COLO829 (cell line): ENCODE measurements at regions not wholly inside any gene's neighbourhood (a gene's known extent, or its start where the extent isn't known, plus 50 kb on each side); places are given as distances from the start of the nearest gene placed in this dataset.

Source experiments
- DNase-seq: peaks from one replicate; pipeline ENCODE4 v3.0.0; 2012; ENCODE audit warnings: low spot score

DNA sequence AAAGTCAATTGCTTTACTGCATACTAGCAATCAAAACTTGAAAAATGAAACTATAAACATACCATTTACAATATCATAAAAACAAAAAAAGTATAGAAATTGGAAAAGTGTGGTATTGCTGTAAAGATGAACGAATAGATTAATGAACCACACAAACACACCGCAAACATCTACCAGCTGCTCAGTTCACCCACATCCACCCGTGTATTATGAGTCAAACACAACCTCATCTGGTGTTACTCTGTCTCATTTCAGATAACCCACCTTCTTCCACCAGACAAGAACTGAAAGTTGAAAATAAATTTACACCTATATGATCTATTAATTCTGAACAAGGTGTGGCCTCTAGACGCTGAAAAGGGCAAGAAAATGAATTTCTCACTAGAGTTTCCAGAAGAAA lies 53.3 kb downstream of the BLID start:
- no peak for DNase-seq

DNA sequence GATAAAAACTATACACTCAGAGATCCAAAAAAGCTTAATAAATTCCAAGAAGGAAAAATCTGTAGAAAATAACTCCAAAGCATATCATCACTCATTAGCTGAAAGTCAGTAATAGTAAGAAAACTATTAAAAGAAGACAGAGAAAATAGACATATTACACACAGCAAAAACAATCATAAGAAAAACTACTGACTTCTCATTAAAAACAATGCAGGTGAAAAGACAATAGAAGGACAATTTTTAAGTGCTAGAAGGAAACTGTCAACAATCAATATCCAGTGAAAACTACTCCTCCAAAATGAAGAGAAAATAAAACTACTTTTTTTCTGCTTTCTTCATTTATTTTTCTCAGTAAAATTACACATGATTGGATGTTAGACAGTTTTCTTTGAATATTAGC lies 56.5 kb downstream of the BLID start:
- DNase-seq = no peak

DNA sequence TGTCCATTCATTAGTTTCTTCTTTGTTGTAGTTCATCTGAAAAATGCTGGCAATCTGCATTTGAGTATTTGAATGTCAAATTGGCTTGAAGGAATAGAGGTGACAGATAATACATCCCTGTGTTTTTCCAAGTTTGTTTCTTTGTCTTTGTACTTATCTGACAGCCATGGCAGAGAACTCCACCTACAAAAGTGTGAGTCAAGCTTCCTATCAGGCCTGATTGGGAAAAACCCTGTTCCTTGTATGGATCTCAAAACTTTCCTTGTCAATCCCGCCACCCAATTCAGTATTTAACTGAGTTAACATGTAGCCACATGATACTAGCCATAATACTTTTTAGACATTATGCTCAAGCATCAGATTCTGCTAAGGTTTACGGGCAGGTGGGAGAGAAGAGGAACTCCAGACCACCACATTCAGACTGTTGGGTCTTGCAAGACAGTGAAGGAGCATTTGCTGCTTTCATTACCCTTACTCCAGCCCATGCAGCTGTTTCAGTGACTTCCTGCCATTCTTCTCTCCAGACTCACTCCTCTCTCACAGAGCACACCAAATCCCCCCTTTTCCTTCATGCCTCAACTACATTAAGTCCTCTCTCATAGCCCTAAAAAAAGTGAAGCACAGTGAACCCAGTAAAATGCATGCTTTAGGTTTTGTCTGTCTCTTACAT lies 65.9 kb downstream of the BLID start:
- DNase-seq = no peak

DNA sequence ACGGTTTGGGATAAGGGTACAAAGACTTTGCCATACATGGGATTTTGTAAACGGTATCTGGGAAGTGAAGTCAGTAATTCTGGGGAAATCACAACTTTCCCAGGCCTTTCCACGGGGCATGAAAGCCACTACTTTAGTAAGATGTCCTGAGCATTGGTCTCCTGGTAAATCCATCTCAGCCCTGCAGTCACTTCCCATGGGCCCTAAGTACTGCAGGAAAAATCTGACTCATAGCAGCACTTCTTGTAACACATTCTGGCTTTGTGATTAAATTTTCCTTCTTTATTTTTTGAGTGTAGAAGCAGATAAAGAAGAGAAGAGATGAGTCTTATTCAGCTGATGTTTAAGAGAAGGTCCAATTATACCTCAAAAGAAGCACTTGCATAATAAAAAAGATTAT lies 67.6 kb downstream of the BLID start:
- no peak for DNase-seq

DNA sequence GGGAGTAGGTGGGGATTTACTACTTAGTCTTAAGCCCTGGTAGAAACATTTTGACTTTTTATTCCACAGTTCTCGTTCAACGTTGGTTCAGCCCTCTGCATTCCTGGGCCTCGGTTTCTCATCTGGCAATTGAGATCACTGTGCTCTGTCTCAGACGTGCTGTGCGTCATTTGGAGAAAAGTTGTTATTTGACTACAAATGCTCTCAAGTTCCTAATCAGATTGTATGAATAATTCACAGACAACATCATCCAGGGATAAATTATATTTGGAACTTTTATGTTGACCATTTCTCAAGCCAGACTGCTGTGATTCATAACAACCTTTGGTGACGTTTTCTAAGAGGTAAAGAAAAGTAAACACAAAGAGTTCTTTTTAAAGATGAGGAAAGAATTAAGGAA lies 69.2 kb downstream of the BLID start:
- no peak for DNase-seq

DNA sequence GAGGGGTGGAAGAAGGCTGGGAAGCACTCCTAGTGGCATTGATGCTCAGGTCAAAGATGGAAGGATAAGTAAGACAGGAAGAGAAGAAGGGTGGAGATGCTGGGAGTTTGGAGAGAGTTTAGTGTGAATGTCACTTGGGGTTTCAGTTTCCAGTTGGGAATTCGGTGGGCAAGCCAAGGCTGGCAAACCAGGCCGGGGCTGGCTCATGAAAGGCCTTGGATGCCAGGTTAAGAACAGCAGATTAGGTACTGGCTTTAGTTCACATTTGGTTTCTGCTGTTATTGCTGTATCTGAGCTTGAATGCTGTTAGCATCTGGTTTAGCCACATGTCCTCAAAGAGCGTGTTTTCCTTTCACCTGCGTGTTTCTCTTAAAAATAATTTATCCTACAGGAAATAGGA lies 69.6 kb downstream of the BLID start:
- DNase-seq = no peak

DNA sequence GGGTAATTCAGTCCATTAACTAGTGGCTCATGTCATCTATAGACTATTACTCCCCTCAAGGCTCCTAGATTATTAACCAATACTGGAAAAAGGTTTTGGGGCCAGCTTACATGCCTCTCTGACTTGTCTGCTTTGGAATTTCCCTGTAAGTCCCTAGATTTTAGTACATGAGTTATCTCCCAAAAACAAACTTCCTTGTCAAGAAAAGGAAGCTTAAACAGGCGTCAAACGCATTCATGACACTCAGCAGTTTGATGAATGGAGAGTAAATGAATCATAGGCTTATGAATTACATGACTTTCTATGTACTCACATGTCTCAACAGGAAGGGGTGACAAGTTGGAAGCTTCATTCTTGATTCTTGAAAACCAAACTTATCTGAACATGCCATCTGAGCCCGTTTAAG lies 70.8 kb downstream of the BLID start:
- DNase-seq = peak; percentile 5

DNA sequence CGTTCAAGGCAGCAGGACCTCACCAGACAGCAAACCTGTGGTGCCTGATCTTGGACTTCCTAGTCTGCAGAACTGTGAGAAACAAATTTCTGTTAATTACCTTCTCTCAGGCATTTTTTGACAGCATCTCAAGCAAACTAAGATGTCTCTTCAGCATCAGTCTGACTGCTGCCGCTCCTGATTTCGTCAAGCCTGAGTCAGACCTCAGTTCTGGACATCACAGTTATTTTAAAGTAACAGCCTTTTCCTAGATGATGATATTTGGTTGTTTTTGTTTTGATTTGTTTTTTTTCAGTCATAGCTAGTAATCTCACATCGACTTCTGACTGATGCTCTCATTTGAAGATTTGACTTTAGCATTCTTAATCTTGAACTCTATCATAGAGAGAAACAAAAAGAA lies 71.9 kb downstream of the BLID start:
- DNase-seq = no peak

DNA sequence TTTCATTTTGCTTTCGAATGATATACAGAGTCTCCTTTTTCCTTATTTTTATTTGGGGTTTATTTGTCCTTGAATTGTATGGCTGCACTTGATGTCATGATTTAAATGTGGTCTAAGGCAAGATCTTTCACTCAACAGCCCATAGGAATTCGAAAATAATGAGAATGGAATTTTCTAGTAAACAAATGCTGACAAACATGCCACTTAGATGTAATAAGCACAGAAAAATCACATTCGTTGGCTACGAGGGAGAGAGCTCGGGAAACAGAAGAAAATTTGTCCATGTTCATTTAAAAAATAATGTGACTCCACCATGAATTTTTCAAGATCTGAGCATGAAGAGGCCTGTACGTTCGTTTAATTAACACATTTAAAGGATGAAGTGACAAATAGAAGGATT lies 73.0 kb downstream of the BLID start:
- no peak for DNase-seq

DNA sequence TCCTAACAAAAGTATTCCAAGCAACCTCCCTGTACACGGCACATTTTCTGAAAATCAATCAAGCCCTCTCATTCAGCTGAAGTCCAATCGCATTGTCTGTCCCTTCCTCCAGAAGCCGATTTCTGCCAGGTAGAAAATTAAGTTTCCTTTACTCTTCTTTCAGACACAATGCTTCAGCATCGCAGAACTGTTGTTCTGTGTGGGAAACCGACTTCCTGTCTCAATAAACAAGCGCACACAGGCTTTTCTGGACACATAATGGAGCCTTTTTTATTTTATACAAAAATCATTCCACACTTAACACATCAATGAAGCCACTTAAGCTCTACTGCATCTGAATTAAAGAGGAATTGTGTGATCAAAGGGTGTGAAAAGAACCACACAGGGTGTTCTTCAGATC lies 75.6 kb downstream of the BLID start:
- peak; percentile 3 for DNase-seq

DNA sequence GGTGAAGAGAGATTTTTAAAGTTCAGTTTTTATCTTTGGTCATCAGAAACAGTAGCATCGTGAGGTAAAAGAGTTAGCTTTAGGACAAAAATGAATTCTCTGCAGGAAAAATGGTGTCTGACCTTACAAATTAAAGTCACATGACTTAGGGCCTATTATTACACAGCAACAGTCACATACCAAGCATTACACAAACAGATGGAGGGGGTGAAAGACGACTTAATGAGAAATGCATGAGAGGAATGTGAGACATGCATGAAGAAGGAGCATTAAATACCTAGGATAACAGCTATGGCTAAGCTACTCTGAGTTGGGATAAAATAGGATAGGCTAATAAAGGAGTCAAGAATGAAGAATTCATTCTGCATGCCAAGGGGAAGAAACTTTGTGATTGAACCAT lies 77.5 kb downstream of the BLID start:
- DNase-seq = peak; percentile 8

DNA sequence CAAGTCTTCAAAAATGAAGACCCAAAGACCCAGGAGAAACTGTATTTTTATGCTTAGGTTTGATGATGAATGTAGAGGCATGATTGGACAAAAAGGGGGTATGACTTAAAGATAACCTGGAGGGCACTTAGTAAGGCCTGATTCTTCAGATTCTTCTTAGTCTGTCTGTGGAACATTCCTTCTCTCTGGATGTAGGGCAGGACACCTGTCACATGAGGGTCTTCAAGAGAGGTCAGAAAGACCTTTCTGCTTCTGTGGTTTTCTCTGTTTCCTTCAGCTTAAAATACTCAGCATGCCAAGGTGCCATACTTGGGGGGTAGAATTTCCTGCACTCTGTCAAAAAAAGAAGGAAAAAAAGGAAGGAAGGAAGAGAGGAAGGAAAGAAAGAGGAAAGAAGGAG lies 78.1 kb downstream of the BLID start:
- no peak for DNase-seq

DNA sequence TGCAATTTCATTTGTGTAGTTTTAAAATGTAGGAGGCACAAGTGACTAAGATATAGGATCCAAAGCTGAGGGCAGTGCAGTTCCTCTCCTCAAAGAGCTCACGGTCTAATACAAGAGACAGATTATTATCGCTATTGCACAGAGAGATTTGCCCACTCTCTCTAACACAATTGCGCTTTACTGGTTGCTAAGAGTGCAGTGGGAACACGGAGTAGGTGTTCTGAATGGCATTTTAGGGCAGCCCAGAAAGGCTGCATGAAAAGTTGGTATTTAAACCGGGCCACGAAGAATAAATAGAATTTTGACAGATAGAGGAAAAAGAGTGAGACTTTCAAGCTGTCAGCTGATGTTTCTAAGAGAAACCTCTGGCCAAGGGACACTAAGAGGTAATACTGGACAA lies 79.5 kb downstream of the BLID start:
- no peak for DNase-seq

DNA sequence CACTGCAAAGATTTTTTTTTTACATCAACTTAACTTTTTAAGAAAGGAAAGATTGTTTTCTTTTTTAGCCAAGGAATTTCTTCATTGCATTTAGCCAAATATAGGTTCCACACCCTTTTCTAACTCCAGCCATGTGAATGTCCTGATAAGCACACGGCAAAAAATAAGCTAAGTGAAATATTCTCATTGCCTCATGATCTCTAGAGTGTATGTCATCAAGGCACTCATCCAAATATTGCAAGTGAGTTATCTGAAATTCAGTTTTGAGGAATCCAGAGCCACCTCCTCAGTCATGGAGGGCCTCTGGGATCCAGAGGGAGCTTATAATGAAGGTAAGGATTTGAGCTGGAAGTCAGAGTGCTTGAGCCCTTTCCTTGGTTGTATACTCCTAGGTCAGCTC lies 80.0 kb downstream of the BLID start:
- no peak for DNase-seq

DNA sequence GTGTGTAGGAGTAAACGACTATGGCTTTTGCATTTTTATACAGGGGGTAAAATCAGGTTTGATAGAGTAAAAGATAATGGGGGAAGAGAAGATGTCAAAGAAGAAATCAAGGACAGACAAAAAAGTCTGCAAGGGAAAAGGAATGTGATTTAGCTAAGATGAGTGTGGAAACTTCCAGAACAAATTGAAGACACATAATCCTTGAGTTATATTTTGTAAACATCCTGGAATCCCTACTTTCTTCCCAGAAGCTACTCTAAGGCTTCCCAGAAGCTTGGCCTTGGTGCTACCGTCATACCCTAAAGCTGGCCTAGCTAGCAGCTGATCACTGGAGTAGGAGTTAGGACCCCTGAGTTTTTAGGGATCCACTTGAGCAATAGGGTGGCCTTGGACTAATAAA lies 82.4 kb downstream of the BLID start:
- no peak for DNase-seq

DNA sequence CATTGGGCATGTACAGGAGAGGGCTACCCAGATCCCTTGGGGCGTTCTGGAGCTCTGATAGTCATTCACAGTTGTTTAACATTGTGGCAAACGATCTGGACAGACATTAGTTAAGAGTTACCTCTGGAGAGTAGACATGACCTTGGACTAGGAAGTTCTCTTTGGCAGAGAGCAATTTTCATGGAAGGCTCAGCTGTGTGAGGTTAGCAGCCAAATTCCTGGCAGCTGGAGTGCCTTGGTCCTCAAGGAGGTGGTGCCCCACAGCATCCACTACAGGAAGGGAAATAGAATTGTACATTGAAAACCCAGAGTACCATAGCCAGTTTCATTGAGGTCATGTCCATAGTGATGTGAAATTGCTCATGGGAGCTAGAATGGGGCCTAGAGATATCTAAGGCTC lies 82.8 kb downstream of the BLID start:
- no peak for DNase-seq

DNA sequence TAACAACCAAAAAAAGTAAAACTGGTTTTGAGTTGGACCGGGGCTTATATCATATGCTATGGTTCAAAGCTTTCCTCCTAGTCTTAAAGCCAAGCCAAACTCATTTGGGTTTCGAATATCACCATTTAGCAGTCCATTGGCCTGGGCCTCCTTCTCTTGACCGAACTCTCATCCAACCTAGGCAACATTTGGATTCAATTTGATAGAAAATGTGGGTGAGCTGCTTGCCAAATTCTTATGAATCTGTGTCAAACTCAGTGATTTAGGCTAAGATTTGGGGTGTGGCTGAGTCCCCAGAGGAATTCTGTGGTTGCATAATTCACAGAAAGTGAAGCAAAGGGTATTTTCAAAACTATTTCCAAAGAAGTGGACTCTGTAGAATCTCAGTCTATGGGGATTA lies 83.7 kb downstream of the BLID start:
- no peak for DNase-seq

DNA sequence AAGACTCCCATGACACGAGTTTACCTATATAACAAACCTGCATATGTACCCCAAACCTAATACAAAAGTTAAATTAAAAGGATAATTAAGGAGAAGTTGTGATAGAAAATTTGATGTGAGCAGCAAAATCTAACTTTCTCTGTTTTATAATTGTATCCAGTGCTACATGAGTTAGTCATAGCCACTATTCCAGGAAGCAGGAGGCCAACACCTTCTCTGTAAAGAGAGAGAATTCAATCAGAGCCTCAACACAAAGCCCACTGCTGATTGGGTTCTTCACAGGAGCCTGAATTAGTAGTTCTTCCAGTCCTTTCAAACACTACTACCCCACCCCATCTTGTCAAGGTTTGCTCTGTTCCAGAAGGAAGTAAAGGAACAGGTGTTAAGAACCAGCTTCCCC lies 84.2 kb downstream of the BLID start:
- DNase-seq = no peak

DNA sequence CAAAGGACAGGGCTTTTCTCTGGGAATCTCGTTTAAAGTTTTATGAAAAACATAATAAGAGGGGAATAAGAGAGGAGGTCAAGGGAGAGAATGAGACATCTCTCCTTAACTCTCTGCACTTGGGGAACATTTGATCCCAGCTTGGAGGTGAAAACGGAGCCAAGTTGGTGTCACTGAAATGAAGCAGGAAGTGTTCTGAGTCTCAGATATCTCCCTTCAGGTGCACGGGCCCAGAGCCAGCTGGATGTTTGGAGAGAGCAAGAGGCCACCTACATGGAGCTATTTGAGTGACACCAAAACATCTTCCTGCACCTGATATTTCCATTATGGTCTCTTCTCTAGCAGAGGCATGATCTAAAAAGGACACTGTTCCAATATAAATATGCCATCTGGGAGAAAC lies 85.7 kb downstream of the BLID start:
- no peak for DNase-seq

DNA sequence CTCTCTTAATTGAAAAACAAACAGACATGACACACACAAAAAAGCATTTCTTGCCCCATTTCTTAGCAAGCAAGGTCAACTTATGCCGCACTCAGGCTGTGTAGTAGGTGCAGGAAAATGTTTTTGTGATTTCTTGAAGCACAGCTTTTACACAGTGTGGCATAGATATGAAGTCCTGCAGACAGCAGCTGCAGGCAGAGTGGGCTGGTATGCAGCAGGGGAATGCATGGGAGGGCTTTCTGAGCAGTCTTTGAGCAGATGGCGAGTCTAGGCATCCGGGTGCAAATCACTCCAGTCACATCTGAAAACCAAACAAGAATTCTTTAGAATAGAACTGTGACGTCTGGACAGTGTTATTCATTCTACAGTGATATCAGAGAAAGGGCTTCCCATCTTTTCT lies 87.5 kb downstream of the BLID start:
- no peak for DNase-seq

DNA sequence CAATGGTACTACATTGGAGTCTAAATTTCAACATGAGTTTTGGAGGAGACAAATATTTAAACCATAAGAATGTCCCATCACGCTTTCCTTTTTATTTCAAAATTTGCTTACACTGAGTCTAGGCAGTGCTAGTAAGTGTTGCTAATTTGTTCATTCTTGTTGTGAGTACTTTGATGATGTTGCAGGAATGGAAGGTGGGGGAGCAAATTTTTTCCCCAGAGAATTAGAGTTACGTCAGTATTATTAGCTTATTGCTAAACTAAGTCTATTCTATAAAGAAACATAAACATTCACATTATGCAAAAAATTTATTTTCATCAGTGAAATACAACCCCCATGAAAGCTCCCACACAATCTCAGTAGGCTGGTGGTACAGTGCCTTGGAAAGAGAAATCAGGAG lies 88.0 kb downstream of the BLID start:
- DNase-seq = no peak

DNA sequence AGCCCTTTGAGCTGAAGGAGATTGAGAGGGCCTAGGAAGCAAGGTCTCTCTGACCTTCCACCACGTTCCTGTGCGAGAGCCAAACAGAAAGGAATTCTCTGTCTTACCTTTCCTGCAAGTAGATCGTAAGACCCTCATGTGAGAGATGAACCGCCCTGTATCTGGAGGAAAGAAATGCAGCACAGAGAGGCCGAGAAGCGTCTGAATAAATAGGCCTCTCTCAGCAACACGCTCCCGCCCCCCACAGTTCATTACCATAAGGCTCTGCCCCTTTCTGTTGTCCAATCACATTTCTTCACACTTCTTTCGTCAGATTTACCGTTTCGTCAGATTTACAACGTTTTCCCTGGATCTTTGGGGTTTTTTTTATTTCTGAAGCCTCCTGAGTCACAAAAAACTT lies 90.3 kb downstream of the BLID start:
- DNase-seq = no peak

DNA sequence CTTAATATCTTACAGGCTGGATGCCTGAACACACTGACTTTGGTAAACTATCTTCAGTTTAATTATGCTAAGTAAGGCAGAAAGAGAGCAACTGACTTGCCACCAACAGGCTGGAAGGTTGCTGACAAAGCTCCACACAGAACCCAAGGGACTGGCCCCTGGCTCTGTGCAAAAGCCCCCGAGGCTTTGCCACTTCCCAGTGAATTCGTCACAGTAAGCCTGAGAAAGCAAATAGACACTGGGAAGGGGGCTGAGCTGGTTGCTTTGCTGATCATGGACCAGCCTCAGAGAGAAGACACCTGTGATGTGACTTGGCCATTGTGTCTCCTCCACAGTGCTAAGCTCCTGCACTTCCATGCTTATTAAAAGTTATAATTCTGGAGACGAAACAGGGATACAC lies 91.7 kb downstream of the BLID start:
- no peak for DNase-seq

DNA sequence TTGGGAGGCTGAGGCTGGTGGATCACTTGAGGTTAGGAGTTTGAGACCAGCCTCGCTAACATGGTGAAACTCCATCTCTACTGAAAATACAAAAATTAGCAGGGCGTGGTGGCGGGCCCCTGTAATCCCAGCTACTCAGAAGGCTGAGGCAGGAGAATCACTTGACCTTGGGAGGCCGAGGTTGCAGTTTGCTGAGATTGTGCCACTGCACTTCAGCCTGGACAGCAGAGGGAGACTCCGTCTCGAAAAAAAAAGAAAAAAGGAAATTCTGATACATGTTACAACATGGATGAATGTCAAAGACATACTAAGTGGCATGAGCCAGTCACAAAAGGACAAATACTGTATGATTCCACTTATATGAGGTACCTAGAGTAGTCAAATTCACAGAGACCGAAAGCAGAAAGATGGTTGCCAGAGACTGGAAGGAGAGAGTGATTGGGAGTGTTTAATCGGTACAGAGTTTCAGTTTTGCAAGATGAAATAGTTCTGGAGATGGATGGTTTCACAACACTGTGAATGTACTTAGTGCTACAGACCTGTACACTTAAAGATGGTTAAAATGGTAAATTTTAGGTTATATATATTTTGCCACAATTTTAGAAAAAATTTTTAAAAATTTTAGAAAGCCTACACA lies 92.3 kb downstream of the BLID start:
- DNase-seq = no peak
